ENCODE measurements at regions not wholly inside any gene's neighbourhood (a gene's known extent, or its start where the extent isn't known, plus 50 kb on each side); places are given as distances from the start of the nearest gene placed in this dataset.

DNA sequence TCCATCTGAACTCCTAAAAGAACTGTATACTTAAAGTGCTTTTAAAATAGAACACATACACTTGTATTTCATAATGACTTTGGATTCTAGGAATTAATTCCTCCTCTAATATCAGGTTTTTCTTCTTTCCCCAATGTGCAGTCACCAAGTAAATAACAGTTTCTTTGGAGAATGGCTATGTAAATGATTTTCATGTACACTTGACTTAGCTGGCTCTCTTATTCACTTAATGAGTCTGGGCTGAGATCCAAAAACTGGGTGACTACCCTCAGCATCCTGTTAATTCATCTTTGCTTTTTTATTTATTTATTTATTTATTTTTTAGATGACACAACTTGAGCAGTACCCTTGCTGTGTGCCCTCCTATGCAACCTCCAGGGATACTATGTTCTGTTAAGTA lies 1003.7 kb downstream of the SLITRK1 start:
- no peak for FAIRE-seq
- Histone ChIP-seq H3K4me3 (no peak overlapping the region), H3K4me2 (no peak overlapping the region), H3K4me1 (no peaks in the 10 kb centered on the region), H3K9me3 (no peaks in the 10 kb centered on the region), H3K27ac (no peak overlapping the region)
- ATAC-seq = no peak
- TF ChIP-seq TFCP2L1 (CRISPR knock-in tag; IDR thresholded peaks at IDR 0.05) (no peak), ZNF302 (CRISPR knock-in tag; IDR thresholded peaks at IDR 0.05) (no peak), FOSL2 (IDR thresholded peaks at IDR 0.05) (no peak), FOSL2 (CRISPR knock-in tag; IDR thresholded peaks at IDR 0.05) (no peak), RAD21 (conservative IDR thresholded peaks at IDR 0.05 in 1 of 2, IDR thresholded peaks at IDR 0.05 in 1 of 2) (no peak), JUNB (IDR thresholded peaks at IDR 0.05) (no peak), HDAC2 (IDR thresholded peaks at IDR 0.05) (no peak), TP53 (CRISPR knock-in tag; IDR thresholded peaks at IDR 0.05) (no peak), RNF2 (IDR thresholded peaks at IDR 0.05; ENCODE audit: borderline replicate concordance, low read depth) (no peak), SMC3 (IDR thresholded peaks at IDR 0.05) (no peak), JUN (IDR thresholded peaks at IDR 0.05) (no peak), ZC3H11A (IDR thresholded peaks at IDR 0.05) (no peak), MAFK (IDR thresholded peaks at IDR 0.05; ENCODE audit: partially characterized antibody) (no peak), POLR2AphosphoS2 (conservative IDR thresholded peaks at IDR 0.05; ENCODE audit: low read length) (no peak), FOXS1 (CRISPR knock-in tag; IDR thresholded peaks at IDR 0.05) (no peak), MAZ (IDR thresholded peaks at IDR 0.05; ENCODE audit: borderline replicate concordance, low read depth, low read length) (no peak)
- TF ChIP-seq, protein P1, sequence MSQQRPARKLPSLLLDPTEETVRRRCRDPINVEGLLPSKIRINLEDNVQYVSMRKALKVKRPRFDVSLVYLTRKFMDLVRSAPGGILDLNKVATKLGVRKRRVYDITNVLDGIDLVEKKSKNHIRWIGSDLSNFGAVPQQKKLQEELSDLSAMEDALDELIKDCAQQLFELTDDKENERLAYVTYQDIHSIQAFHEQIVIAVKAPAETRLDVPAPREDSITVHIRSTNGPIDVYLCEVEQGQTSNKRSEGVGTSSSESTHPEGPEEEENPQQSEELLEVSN (IDR thresholded peaks at IDR 0.05; ENCODE audit: borderline replicate concordance, low read depth) = no peak
- TF ChIP-seq, protein P2, sequence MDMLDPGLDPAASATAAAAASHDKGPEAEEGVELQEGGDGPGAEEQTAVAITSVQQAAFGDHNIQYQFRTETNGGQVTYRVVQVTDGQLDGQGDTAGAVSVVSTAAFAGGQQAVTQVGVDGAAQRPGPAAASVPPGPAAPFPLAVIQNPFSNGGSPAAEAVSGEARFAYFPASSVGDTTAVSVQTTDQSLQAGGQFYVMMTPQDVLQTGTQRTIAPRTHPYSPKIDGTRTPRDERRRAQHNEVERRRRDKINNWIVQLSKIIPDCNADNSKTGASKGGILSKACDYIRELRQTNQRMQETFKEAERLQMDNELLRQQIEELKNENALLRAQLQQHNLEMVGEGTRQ (IDR thresholded peaks at IDR 0.05) = no peak
- TF ChIP-seq, protein P3, sequence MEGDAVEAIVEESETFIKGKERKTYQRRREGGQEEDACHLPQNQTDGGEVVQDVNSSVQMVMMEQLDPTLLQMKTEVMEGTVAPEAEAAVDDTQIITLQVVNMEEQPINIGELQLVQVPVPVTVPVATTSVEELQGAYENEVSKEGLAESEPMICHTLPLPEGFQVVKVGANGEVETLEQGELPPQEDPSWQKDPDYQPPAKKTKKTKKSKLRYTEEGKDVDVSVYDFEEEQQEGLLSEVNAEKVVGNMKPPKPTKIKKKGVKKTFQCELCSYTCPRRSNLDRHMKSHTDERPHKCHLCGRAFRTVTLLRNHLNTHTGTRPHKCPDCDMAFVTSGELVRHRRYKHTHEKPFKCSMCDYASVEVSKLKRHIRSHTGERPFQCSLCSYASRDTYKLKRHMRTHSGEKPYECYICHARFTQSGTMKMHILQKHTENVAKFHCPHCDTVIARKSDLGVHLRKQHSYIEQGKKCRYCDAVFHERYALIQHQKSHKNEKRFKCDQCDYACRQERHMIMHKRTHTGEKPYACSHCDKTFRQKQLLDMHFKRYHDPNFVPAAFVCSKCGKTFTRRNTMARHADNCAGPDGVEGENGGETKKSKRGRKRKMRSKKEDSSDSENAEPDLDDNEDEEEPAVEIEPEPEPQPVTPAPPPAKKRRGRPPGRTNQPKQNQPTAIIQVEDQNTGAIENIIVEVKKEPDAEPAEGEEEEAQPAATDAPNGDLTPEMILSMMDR (IDR thresholded peaks at IDR 0.05) = no peak
- TF ChIP-seq, protein P4, sequence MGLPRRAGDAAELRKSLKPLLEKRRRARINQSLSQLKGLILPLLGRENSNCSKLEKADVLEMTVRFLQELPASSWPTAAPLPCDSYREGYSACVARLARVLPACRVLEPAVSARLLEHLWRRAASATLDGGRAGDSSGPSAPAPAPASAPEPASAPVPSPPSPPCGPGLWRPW (IDR thresholded peaks at IDR 0.05) = no peak
- POLR2A ChIA-PET = no interaction called here
- CTCF ChIA-PET = no interaction called here
- no peak for DNase-seq (ENCODE audit: low read depth in 1 of 2, low spot score in 1 of 2)

DNA sequence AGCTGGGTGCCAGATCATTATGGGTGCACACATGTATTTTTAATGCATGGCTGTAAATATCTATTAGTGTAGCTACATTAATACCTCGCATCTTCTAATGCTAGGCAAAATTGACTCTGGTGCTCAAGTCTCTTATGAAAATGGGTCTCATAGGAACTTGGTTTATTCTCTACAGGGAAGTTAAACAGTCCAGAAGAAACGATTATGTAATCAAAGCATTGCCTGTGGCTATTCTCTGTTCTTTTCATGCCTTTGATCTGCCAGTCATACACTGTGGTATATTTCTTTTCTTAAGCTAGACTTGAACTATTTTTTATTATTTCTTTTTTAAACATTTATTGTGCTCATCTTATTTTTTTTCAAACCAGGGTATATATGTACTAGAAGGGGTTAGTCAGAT lies 1015.0 kb downstream of the SLITRK1 start:
- Histone ChIP-seq H3K27ac (no peak overlapping the region), H3K4me2 (no peak overlapping the region), H3K4me3 (no peak overlapping the region), H3K4me1 (no peaks in the 10 kb centered on the region), H3K9me3 (no peaks in the 10 kb centered on the region)
- TF ChIP-seq CHD4 (IDR thresholded peaks at IDR 0.05; ENCODE audit: borderline replicate concordance) (no peak), NFE2L2 (conservative IDR thresholded peaks at IDR 0.05; ENCODE audit: low read length) (no peak), ZFP36 (IDR thresholded peaks at IDR 0.05; ENCODE audit: borderline replicate concordance, partially characterized antibody) (no peak)
- WGBS (ENCODE audit: missing lambda C conversion rate) = 15% methylated on average over 2 of the region's 2 CpGs
- POLR2A ChIA-PET = no interaction called here
- CTCF ChIA-PET = no interaction called here
- no peak for ATAC-seq
- FAIRE-seq = no peak
- DNase-seq (ENCODE audit: low read depth in 1 of 2, low spot score in 1 of 2) = no peak

DNA sequence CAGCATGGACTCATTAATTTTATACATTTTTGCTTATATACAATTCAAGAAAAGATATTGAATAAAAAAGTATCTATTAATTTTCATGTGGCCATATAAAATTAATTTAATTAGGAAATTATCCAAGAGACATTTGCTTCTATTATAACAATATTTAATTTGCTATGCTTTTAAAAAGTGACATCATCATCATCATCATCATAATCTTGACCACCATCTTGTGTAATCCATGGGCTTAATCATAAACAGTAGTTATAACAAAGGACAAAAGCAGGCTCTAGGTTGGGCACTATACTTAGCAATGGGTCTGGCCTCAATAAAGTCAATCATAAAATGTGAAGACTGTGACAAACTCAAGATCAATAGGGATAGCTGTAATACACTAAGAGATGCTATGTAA lies 1031.6 kb downstream of the SLITRK1 start:
- Histone ChIP-seq H3K4me3 (no peak overlapping the region), H3K4me2 (no peak overlapping the region), H3K4me1 (no peaks in the 10 kb centered on the region), H3K27ac (no peak overlapping the region), H3K9me3 (no peaks in the 10 kb centered on the region)
- no peak for FAIRE-seq
- ChIA-PET CTCF (no interaction called here), POLR2A (no interaction called here)
- no peak for ATAC-seq
- DNase-seq (ENCODE audit: low read depth in 1 of 2, low spot score in 1 of 2) = no peak
- TF ChIP-seq POLR2AphosphoS2 (conservative IDR thresholded peaks at IDR 0.05; ENCODE audit: low read length) (no peak), ZSCAN20 (CRISPR knock-in tag; IDR thresholded peaks at IDR 0.05) (no peak), EP300 (IDR thresholded peaks at IDR 0.05) (no peak), GATA3 (IDR thresholded peaks at IDR 0.05; ENCODE audit: borderline replicate concordance) (no peak), ZFP36 (IDR thresholded peaks at IDR 0.05; ENCODE audit: borderline replicate concordance, partially characterized antibody) (no peak)
- TF ChIP-seq, protein P3 (IDR thresholded peaks at IDR 0.05) = no peak
- TF ChIP-seq, protein P5, sequence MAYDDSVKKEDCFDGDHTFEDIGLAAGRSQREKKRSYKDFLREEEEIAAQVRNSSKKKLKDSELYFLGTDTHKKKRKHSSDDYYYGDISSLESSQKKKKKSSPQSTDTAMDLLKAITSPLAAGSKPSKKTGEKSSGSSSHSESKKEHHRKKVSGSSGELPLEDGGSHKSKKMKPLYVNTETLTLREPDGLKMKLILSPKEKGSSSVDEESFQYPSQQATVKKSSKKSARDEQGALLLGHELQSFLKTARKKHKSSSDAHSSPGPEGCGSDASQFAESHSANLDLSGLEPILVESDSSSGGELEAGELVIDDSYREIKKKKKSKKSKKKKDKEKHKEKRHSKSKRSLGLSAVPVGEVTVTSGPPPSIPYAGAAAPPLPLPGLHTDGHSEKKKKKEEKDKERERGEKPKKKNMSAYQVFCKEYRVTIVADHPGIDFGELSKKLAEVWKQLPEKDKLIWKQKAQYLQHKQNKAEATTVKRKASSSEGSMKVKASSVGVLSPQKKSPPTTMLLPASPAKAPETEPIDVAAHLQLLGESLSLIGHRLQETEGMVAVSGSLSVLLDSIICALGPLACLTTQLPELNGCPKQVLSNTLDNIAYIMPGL (CRISPR knock-in tag; IDR thresholded peaks at IDR 0.05; ENCODE audit: borderline replicate concordance) = no peak

All from A549 (cell line).